Colonic mucosa (tissue), 4 donors: ENCODE measurements at regions not wholly inside any gene's neighbourhood (a gene's known extent, or its start where the extent isn't known, plus 50 kb on each side); places are given as distances from the start of the nearest gene placed in this dataset.

Source experiments
- DNase-seq: peaks from one replicate; pipeline ENCODE4 v3.0.0-alpha.2; 2020
- H3K27ac ChIP-seq: fragments of 200-600 bp; one replicate; pipeline ENCODE4 v1.8.0; 2021
- H3K27me3 ChIP-seq: fragments of 200-600 bp; one replicate; pipeline ENCODE4 v1.8.0; 2021
- H3K36me3 ChIP-seq: fragments of 200-600 bp; one replicate; pipeline ENCODE4 v1.8.0; 2021
- H3K4me1 ChIP-seq: fragments of 200-600 bp; one replicate; pipeline ENCODE4 v1.8.0; 2021; ENCODE audit warnings: mild to moderate bottlenecking
- H3K4me3 ChIP-seq: fragments of 200-600 bp; one replicate; pipeline ENCODE4 v1.8.0; 2021
- H3K9ac ChIP-seq, 2 donors: one replicate each; pipeline ENCODE4 v1.7.0; 2013; ENCODE audit warnings: control low read depth in 2 of 2, low read depth in 2 of 2, low read length in 2 of 2
- H3K9me3 ChIP-seq: fragments of 200-600 bp; one replicate; pipeline ENCODE4 v1.8.0; 2021
- intact Hi-C: fragments of 100-400 bp; cut with DNase I; formaldehyde crosslinking; loops from one replicate; pipeline ENCODE4 v1.14.1; 2022
- TF ChIP-seq, protein P1 (sequence below): fragments of 200-600 bp; IDR thresholded peaks from one replicate; pipeline ENCODE4 v1.8.0; 2022; ENCODE audit warnings: antibody characterized with exemption, mild to moderate bottlenecking
- donor health status: healthy.
- donor health status: DM: no; HTN: no; CAD: no.
- donor health status: DM: no; HTN: no; CAD: no.

DNA sequence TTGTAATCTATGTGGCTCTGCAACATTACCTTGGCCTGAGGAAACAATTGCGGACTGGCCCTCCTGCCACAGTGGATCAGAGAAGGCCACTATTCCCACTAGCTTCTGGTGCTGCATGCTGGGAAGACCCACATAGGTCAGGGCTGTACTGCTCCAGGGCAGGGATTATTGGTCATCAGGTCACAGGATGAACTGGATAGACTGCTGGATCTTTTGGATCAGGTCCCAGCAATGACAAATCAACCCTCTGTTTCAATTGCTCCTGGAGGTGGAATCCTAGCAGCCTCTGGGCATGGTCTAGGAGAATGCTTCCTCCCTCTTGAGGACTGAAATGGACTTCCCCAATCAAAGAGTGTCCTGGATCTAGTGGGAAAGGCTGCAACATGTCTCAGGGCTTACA is 66.7 kb upstream of the PHF24 start:
- Histone ChIP-seq H3K9me3 (no peaks in the 10 kb centered on the region), H3K36me3 (no peaks in the 10 kb centered on the region), H3K27ac (no peak overlapping the region), H3K9ac (no peak overlapping the region), H3K4me1 (no peaks in the 10 kb centered on the region), H3K27me3 (no peaks in the 10 kb centered on the region), H3K4me3 (no peak overlapping the region)
- intact Hi-C loops: loop anchor here (10.0 kb wide), 1 partner anchor 163 kb away; no protein-coding TSS in a partner anchor
- TF ChIP-seq, protein P1, sequence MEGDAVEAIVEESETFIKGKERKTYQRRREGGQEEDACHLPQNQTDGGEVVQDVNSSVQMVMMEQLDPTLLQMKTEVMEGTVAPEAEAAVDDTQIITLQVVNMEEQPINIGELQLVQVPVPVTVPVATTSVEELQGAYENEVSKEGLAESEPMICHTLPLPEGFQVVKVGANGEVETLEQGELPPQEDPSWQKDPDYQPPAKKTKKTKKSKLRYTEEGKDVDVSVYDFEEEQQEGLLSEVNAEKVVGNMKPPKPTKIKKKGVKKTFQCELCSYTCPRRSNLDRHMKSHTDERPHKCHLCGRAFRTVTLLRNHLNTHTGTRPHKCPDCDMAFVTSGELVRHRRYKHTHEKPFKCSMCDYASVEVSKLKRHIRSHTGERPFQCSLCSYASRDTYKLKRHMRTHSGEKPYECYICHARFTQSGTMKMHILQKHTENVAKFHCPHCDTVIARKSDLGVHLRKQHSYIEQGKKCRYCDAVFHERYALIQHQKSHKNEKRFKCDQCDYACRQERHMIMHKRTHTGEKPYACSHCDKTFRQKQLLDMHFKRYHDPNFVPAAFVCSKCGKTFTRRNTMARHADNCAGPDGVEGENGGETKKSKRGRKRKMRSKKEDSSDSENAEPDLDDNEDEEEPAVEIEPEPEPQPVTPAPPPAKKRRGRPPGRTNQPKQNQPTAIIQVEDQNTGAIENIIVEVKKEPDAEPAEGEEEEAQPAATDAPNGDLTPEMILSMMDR: no peak
- DNase-seq: no peak

GRCh38 chr9:34887841-34888240 is 70.2 kb upstream of the PHF24 start:
- TF ChIP-seq, protein P1: no peak
- no peak for DNase-seq
- no peaks in the 10 kb centered on the region for H3K36me3 ChIP-seq
- no peak overlapping the region for H3K4me3 ChIP-seq
- H3K27ac ChIP-seq: no peak overlapping the region
- no peaks in the 10 kb centered on the region for H3K4me1 ChIP-seq
- no peak overlapping the region for H3K9ac ChIP-seq
- intact Hi-C loops: no loop called here
- no peaks in the 10 kb centered on the region for H3K9me3 ChIP-seq
- H3K27me3 ChIP-seq: no peaks in the 10 kb centered on the region

DNA sequence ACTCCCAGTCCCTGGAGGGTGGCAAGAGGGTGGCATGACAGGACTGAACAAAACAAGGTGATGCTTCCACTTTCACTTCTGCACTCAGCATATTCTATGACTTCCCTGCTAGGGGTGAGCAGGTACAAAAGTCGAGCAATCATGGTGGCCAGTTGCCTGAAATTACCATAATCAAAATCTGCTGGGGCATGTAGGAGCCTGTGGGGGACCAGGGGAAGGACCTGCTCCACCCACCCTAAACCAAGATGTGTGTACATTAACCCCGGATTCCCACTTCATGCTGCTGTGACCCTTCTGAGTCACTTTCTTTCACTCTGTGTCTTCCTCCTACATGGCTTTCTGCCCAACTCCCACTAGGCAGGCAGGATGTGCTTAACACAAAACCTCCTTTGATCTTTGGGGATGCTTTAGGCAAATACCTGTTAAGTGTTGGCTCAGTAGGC is 73.3 kb upstream of the PHF24 start:
- H3K4me1 ChIP-seq: no peaks in the 10 kb centered on the region
- H3K9me3 ChIP-seq: no peaks in the 10 kb centered on the region
- no peaks in the 10 kb centered on the region for H3K27me3 ChIP-seq
- H3K27ac ChIP-seq: no peak overlapping the region
- TF ChIP-seq, protein P1: no peak
- DNase-seq: no peak
- H3K36me3 ChIP-seq: no peaks in the 10 kb centered on the region
- no peak overlapping the region for H3K9ac ChIP-seq
- H3K4me3 ChIP-seq: no peak overlapping the region
- intact Hi-C loops: no loop called here

DNA sequence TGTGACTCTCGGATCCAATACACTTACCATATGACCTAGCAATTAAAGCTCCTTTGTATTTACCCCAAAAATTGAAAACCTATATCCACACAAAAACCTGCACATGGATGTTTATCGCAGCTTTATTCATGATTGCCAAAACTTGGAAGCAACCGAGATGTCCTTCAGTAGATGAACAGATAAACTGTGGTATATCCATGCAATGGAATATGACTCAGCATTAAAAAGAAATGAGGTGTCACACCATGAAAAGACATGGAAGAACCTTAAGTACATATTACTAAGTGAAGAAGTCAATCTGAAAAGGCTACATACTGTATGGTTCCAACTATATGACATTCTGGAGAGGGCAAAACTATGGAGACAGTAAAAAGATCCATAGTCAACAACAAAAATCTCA is 82.0 kb upstream of the PHF24 start:
- Histone ChIP-seq H3K36me3 (no peaks in the 10 kb centered on the region), H3K27ac (no peak overlapping the region), H3K4me3 (no peak overlapping the region), H3K27me3 (peaks cover 4% of the 10 kb centered on the region), H3K9me3 (no peaks in the 10 kb centered on the region), H3K9ac (no peak overlapping the region), H3K4me1 (no peaks in the 10 kb centered on the region)
- TF ChIP-seq, protein P1: no peak
- no peak for DNase-seq
- intact Hi-C loops: no loop called here

- Histone ChIP-seq H3K9me3 (no peaks in the 10 kb centered on the region), H3K9ac (no peak overlapping the region), H3K4me1 (no peaks in the 10 kb centered on the region), H3K4me3 (no peak overlapping the region), H3K27ac (no peak overlapping the region), H3K36me3 (no peaks in the 10 kb centered on the region), H3K27me3 (no peaks in the 10 kb centered on the region)
- no peak for DNase-seq
- intact Hi-C loops: no loop called here
- TF ChIP-seq, protein P1: no peak
Observed at GRCh38 chr9:34869390-34869789, 88.7 kb upstream of the PHF24 start.

GRCh38 chr9:34866614-34867013 is 91.5 kb upstream of the PHF24 start:
- no peaks in the 10 kb centered on the region for H3K36me3 ChIP-seq
- intact Hi-C loops: no loop called here
- TF ChIP-seq, protein P1: no peak
- no peak overlapping the region for H3K27ac ChIP-seq
- H3K27me3 ChIP-seq: no peaks in the 10 kb centered on the region
- H3K4me3 ChIP-seq: no peak overlapping the region
- no peaks in the 10 kb centered on the region for H3K9me3 ChIP-seq
- no peak for DNase-seq
- no peaks in the 10 kb centered on the region for H3K4me1 ChIP-seq
- H3K9ac ChIP-seq: no peak overlapping the region
